ENCODE measurements at regions not wholly inside any gene's neighbourhood (a gene's known extent, or its start where the extent isn't known, plus 50 kb on each side); places are given as distances from the start of the nearest gene placed in this dataset.

GRCh38 chr12:103197725-103198388 lies 240.4 kb downstream of the ASCL1 start:
- Histone ChIP-seq H3K9ac (ENCODE audit: low read length) (no peak overlapping the region), H3K4me1 (ENCODE audit: control insufficient read depth, low read depth, low read length) (no peaks in the 10 kb centered on the region), H4K8ac (ENCODE audit: low read depth, low read length) (no peak overlapping the region), H3K18ac (ENCODE audit: low read length) (no peak overlapping the region), H3K4ac (ENCODE audit: low read depth, low read length) (no peak overlapping the region), H3K36me3 (ENCODE audit: control insufficient read depth, insufficient read depth, low read length) (no peaks in the 10 kb centered on the region), H3K23ac (ENCODE audit: low read length) (no peak overlapping the region), H4K5ac (ENCODE audit: low read length) (no peak overlapping the region), H2BK15ac (replicated peaks; ENCODE audit: low read depth) (no peak overlapping the region), H3K56ac (ENCODE audit: low read length) (no peak overlapping the region), H3K79me1 (ENCODE audit: low read length) (no peaks in the 10 kb centered on the region), H2AK5ac (ENCODE audit: low read length) (no peak overlapping the region), H3K79me2 (ENCODE audit: control insufficient read depth, insufficient read depth, low read length) (no peaks in the 10 kb centered on the region), H3K27ac (ENCODE audit: low read depth, low read length) (no peak overlapping the region), H2BK120ac (ENCODE audit: low read depth, low read length) (no peak overlapping the region), H2BK5ac (ENCODE audit: low read length) (no peak overlapping the region), H3K4me3 (ENCODE audit: low read length) (no peak overlapping the region), H3K4me2 (ENCODE audit: low read length) (no peak overlapping the region), H3K27me3 (ENCODE audit: insufficient read depth, low read length, poor library complexity) (no peaks in the 10 kb centered on the region)
- no CpG with 5 or more reads among the region's 3 CpGs for WGBS (ENCODE audit: extremely low coverage, insufficient coverage, low lambda C conversion rate)
- DNase-seq = no peak

- H3K23ac ChIP-seq (ENCODE audit: low read length) = no peak overlapping the region
- no peak overlapping the region for H2BK5ac ChIP-seq (ENCODE audit: low read length)
- no peak overlapping the region for H3K9ac ChIP-seq (ENCODE audit: low read length)
- H3K4me2 ChIP-seq (ENCODE audit: low read length) = no peak overlapping the region
- no peak overlapping the region for H2BK120ac ChIP-seq (ENCODE audit: low read depth, low read length)
- H3K4me3 ChIP-seq (ENCODE audit: low read length) = no peak overlapping the region
- no peak overlapping the region for H2BK15ac ChIP-seq (replicated peaks; ENCODE audit: low read depth)
- DNase-seq = peak; percentile 4
- H4K8ac ChIP-seq (ENCODE audit: low read depth, low read length) = no peak overlapping the region
- no peak overlapping the region for H4K5ac ChIP-seq (ENCODE audit: low read length)
- H3K56ac ChIP-seq (ENCODE audit: low read length) = no peak overlapping the region
- no peak overlapping the region for H3K18ac ChIP-seq (ENCODE audit: low read length)
- no peaks in the 10 kb centered on the region for H3K4me1 ChIP-seq (ENCODE audit: control insufficient read depth, low read depth, low read length)
- no peaks in the 10 kb centered on the region for H3K79me2 ChIP-seq (ENCODE audit: control insufficient read depth, insufficient read depth, low read length)
- H2AK5ac ChIP-seq (ENCODE audit: low read length) = no peak overlapping the region
- H3K27me3 ChIP-seq (ENCODE audit: insufficient read depth, low read length, poor library complexity) = no peaks in the 10 kb centered on the region
- no peaks in the 10 kb centered on the region for H3K79me1 ChIP-seq (ENCODE audit: low read length)
- H3K27ac ChIP-seq (ENCODE audit: low read depth, low read length) = no peak overlapping the region
- no peaks in the 10 kb centered on the region for H3K36me3 ChIP-seq (ENCODE audit: control insufficient read depth, insufficient read depth, low read length)
- no peak overlapping the region for H3K4ac ChIP-seq (ENCODE audit: low read depth, low read length)
- WGBS (ENCODE audit: extremely low coverage, insufficient coverage, low lambda C conversion rate) = no CpG with 5 or more reads among the region's 2 CpGs
Measured at GRCh38 chr12:103198499-103198898, 241.0 kb downstream of the ASCL1 start.

GRCh38 chr12:103205906-103206305 lies 248.4 kb downstream of the ASCL1 start:
- Histone ChIP-seq H3K79me2 (ENCODE audit: control insufficient read depth, insufficient read depth, low read length) (no peaks in the 10 kb centered on the region), H4K8ac (ENCODE audit: low read depth, low read length) (no peak overlapping the region), H3K27ac (ENCODE audit: low read depth, low read length) (no peak overlapping the region), H3K4me2 (ENCODE audit: low read length) (no peak overlapping the region), H2BK120ac (ENCODE audit: low read depth, low read length) (no peak overlapping the region), H3K4ac (ENCODE audit: low read depth, low read length) (no peak overlapping the region), H3K56ac (ENCODE audit: low read length) (no peak overlapping the region), H3K23ac (ENCODE audit: low read length) (no peak overlapping the region), H3K18ac (ENCODE audit: low read length) (no peak overlapping the region), H3K27me3 (ENCODE audit: insufficient read depth, low read length, poor library complexity) (no peaks in the 10 kb centered on the region), H2BK5ac (ENCODE audit: low read length) (no peak overlapping the region), H3K79me1 (ENCODE audit: low read length) (no peaks in the 10 kb centered on the region), H4K5ac (ENCODE audit: low read length) (no peak overlapping the region), H3K9ac (ENCODE audit: low read length) (no peak overlapping the region), H3K36me3 (ENCODE audit: control insufficient read depth, insufficient read depth, low read length) (no peaks in the 10 kb centered on the region), H2AK5ac (ENCODE audit: low read length) (no peak overlapping the region), H2BK15ac (replicated peaks; ENCODE audit: low read depth) (no peak overlapping the region), H3K4me3 (ENCODE audit: low read length) (no peak overlapping the region), H3K4me1 (ENCODE audit: control insufficient read depth, low read depth, low read length) (no peaks in the 10 kb centered on the region)
- DNase-seq = no peak
- WGBS (ENCODE audit: extremely low coverage, insufficient coverage, low lambda C conversion rate) = no CpG with 5 or more reads among the region's 3 CpGs

GRCh38 chr12:103207936-103208335 lies 250.5 kb downstream of the ASCL1 start:
- H3K36me3 ChIP-seq (ENCODE audit: control insufficient read depth, insufficient read depth, low read length) = no peaks in the 10 kb centered on the region
- H3K4me1 ChIP-seq (ENCODE audit: control insufficient read depth, low read depth, low read length) = no peaks in the 10 kb centered on the region
- no peak overlapping the region for H4K5ac ChIP-seq (ENCODE audit: low read length)
- H3K18ac ChIP-seq (ENCODE audit: low read length) = no peak overlapping the region
- H3K27ac ChIP-seq (ENCODE audit: low read depth, low read length) = no peak overlapping the region
- no peak overlapping the region for H2AK5ac ChIP-seq (ENCODE audit: low read length)
- no peaks in the 10 kb centered on the region for H3K79me2 ChIP-seq (ENCODE audit: control insufficient read depth, insufficient read depth, low read length)
- no peak overlapping the region for H2BK5ac ChIP-seq (ENCODE audit: low read length)
- no CpG with 5 or more reads among the region's 6 CpGs for WGBS (ENCODE audit: extremely low coverage, insufficient coverage, low lambda C conversion rate)
- no peak for DNase-seq
- no peak overlapping the region for H3K4me3 ChIP-seq (ENCODE audit: low read length)
- no peak overlapping the region for H3K23ac ChIP-seq (ENCODE audit: low read length)
- H3K9ac ChIP-seq (ENCODE audit: low read length) = no peak overlapping the region
- H3K56ac ChIP-seq (ENCODE audit: low read length) = no peak overlapping the region
- no peak overlapping the region for H2BK120ac ChIP-seq (ENCODE audit: low read depth, low read length)
- H3K4ac ChIP-seq (ENCODE audit: low read depth, low read length) = no peak overlapping the region
- H3K4me2 ChIP-seq (ENCODE audit: low read length) = no peak overlapping the region
- H3K27me3 ChIP-seq (ENCODE audit: insufficient read depth, low read length, poor library complexity) = no peaks in the 10 kb centered on the region
- H4K8ac ChIP-seq (ENCODE audit: low read depth, low read length) = no peak overlapping the region
- H3K79me1 ChIP-seq (ENCODE audit: low read length) = no peaks in the 10 kb centered on the region
- no peak overlapping the region for H2BK15ac ChIP-seq (replicated peaks; ENCODE audit: low read depth)

GRCh38 chr12:103241184-103241583 lies 254.6 kb downstream of the C12orf42 start:
- Histone ChIP-seq H3K4me2 (ENCODE audit: low read length) (no peak overlapping the region), H3K79me1 (ENCODE audit: low read length) (no peaks in the 10 kb centered on the region), H3K27me3 (ENCODE audit: insufficient read depth, low read length, poor library complexity) (no peaks in the 10 kb centered on the region), H3K9ac (ENCODE audit: low read length) (no peak overlapping the region), H3K4me3 (ENCODE audit: low read length) (no peak overlapping the region), H3K79me2 (ENCODE audit: control insufficient read depth, insufficient read depth, low read length) (no peaks in the 10 kb centered on the region), H4K5ac (ENCODE audit: low read length) (no peak overlapping the region), H2AK5ac (ENCODE audit: low read length) (no peak overlapping the region), H3K23ac (ENCODE audit: low read length) (no peak overlapping the region), H3K18ac (ENCODE audit: low read length) (no peak overlapping the region), H3K4me1 (ENCODE audit: control insufficient read depth, low read depth, low read length) (no peaks in the 10 kb centered on the region), H3K4ac (ENCODE audit: low read depth, low read length) (no peak overlapping the region), H4K8ac (ENCODE audit: low read depth, low read length) (no peak overlapping the region), H3K36me3 (ENCODE audit: control insufficient read depth, insufficient read depth, low read length) (no peaks in the 10 kb centered on the region), H3K27ac (ENCODE audit: low read depth, low read length) (no peak overlapping the region), H3K56ac (ENCODE audit: low read length) (no peak overlapping the region), H2BK5ac (ENCODE audit: low read length) (no peak overlapping the region), H2BK120ac (ENCODE audit: low read depth, low read length) (no peak overlapping the region), H2BK15ac (replicated peaks; ENCODE audit: low read depth) (no peak overlapping the region)
- DNase-seq = no peak
- WGBS (ENCODE audit: extremely low coverage, insufficient coverage, low lambda C conversion rate) = no CpG with 5 or more reads among the region's 2 CpGs

- H3K23ac ChIP-seq (ENCODE audit: low read length) = no peak overlapping the region
- no peaks in the 10 kb centered on the region for H3K4me1 ChIP-seq (ENCODE audit: control insufficient read depth, low read depth, low read length)
- no peak overlapping the region for H3K56ac ChIP-seq (ENCODE audit: low read length)
- no peak overlapping the region for H4K5ac ChIP-seq (ENCODE audit: low read length)
- H3K79me1 ChIP-seq (ENCODE audit: low read length) = no peaks in the 10 kb centered on the region
- H2BK5ac ChIP-seq (ENCODE audit: low read length) = no peak overlapping the region
- no peak overlapping the region for H3K4me2 ChIP-seq (ENCODE audit: low read length)
- no peak overlapping the region for H3K4me3 ChIP-seq (ENCODE audit: low read length)
- no peak overlapping the region for H3K9ac ChIP-seq (ENCODE audit: low read length)
- H3K27ac ChIP-seq (ENCODE audit: low read depth, low read length) = no peak overlapping the region
- H3K18ac ChIP-seq (ENCODE audit: low read length) = no peak overlapping the region
- no peaks in the 10 kb centered on the region for H3K36me3 ChIP-seq (ENCODE audit: control insufficient read depth, insufficient read depth, low read length)
- no peak overlapping the region for H3K4ac ChIP-seq (ENCODE audit: low read depth, low read length)
- no peaks in the 10 kb centered on the region for H3K79me2 ChIP-seq (ENCODE audit: control insufficient read depth, insufficient read depth, low read length)
- no peak overlapping the region for H4K8ac ChIP-seq (ENCODE audit: low read depth, low read length)
- no peak for DNase-seq
- H2BK15ac ChIP-seq (replicated peaks; ENCODE audit: low read depth) = no peak overlapping the region
- no peak overlapping the region for H2BK120ac ChIP-seq (ENCODE audit: low read depth, low read length)
- H2AK5ac ChIP-seq (ENCODE audit: low read length) = no peak overlapping the region
- no peaks in the 10 kb centered on the region for H3K27me3 ChIP-seq (ENCODE audit: insufficient read depth, low read length, poor library complexity)
Measured at GRCh38 chr12:103244596-103244995, 251.2 kb downstream of the C12orf42 start.
